ENCODE measurements at regions not wholly inside any gene's neighbourhood (a gene's known extent, or its start where the extent isn't known, plus 50 kb on each side); places are given as distances from the start of the nearest gene placed in this dataset.

DNA sequence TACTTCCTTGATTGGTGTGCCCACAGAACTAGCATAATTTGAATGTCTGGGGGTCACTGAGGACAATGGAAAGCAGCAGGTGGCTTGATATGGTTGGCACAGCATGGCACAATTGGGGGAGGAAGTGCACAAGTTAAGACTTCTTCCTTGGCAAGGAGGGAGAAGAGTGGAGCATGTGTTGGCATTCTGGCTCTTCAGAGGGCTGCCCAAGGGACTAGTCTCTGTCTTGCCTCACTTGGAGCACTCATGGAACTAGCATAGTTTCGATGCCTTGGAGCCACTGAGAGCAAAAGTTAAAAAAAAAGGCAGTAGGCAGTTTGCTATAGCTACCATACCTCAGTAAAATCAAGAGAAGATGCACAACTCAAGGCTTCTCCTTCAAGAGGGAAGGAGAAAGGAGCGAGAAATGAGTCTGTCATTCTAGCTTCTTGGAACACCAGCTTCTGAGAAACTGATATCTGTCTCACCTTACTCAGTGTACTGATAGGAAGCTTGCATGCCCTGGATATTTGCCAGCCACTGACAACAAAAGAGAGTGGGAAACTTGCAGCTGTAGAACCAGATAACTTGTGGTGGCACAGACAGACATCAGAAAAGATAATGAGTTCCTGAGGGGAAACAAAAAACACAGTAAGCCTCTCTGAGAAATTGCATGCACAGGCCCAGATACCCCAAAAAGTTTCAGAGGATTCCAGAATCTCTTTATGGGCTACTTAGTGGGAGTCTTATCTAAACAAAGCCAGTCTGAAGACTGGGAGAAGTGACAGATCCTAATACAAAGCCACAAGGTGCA lies 207.5 kb upstream of the SAMSN1 start:
- Mint-ChIP-seq H3K27me3 (peaks cover 1 to 9% of the 10 kb centered on the region in 2 donors), H3K27ac (no peak overlapping the region), H3K36me3 (no peaks in the 10 kb centered on the region), H3K4me1 (no peaks in the 10 kb centered on the region), H3K4me3 (no peak overlapping the region), H3K9me3 (no peaks in the 10 kb centered on the region)
- Histone ChIP-seq H3K27me3 (ENCODE audit: insufficient read depth, low read length, poor library complexity, severe bottlenecking) (no peaks in the 10 kb centered on the region), H3K4me1 (ENCODE audit: insufficient read depth, low read length) (no peaks in the 10 kb centered on the region), H3K36me3 (ENCODE audit: insufficient read depth, low read length) (no peaks in the 10 kb centered on the region), H3K9me3 (ENCODE audit: low read length) (no peaks in the 10 kb centered on the region), H3K4me3 (ENCODE audit: low read length) (no peak overlapping the region), H3K27ac (ENCODE audit: low read depth, low read length) (peak overlapping the region; percentile 76)
- ChIA-PET CTCF (interaction anchor here (0.7 to 1.1 kb wide), 2 partner anchors 16 to 20 kb away, joined by 3 read pairs; no protein-coding TSS in a partner anchor), POLR2A (no interaction called here)
- no peak for DNase-seq

GRCh38 chr21:14753069-14753465 lies 207.0 kb upstream of the SAMSN1 start:
- no peak overlapping the region for H3K4me3 ChIP-seq (ENCODE audit: low read length)
- Mint-ChIP-seq H3K27ac (no peak overlapping the region), H3K4me1 (no peaks in the 10 kb centered on the region), H3K4me3 (no peak overlapping the region), H3K36me3 (no peaks in the 10 kb centered on the region), H3K27me3 (peaks cover 1 to 12% of the 10 kb centered on the region in 2 donors), H3K9me3 (no peaks in the 10 kb centered on the region)
- H3K27me3 ChIP-seq (ENCODE audit: insufficient read depth, low read length, poor library complexity, severe bottlenecking): no peaks in the 10 kb centered on the region
- no peaks in the 10 kb centered on the region for H3K36me3 ChIP-seq (ENCODE audit: insufficient read depth, low read length)
- no peaks in the 10 kb centered on the region for H3K4me1 ChIP-seq (ENCODE audit: insufficient read depth, low read length)
- POLR2A ChIA-PET: no interaction called here
- peak overlapping the region; percentile 76 for H3K27ac ChIP-seq (ENCODE audit: low read depth, low read length)
- no peak for DNase-seq
- H3K9me3 ChIP-seq (ENCODE audit: low read length): no peaks in the 10 kb centered on the region
- CTCF ChIA-PET: interaction anchor here (1.1 kb wide), 1 partner anchor 15 kb away, joined by 3 read pairs; no protein-coding TSS in a partner anchor

DNA sequence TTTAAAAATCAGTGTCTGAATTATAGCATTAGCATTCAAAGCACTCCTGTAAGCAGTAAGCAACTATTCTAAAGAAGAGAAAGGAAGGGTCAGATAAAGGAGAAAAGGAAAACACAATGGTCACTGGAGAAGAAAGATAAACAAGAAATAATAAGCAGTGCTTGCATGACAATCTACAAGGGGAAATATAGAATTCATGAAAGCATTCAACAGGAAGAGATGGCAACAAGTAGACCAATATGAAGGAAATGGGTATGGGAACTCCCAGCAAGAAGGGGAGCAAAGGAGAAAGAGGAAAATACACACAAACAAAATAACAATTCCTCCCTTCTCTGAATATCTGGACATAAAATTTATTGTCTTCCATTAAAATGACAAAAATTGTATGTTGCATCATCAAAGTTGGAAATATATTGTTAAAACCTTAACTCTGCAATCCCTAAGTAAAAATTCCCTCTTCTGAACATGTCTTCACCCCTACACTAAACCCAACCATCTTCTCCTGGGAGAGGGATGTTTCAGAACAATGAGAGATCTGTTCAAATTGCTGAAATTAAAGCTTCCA lies 206.3 kb upstream of the SAMSN1 start:
- Mint-ChIP-seq H3K36me3 (no peaks in the 10 kb centered on the region), H3K4me3 (no peak overlapping the region), H3K4me1 (no peaks in the 10 kb centered on the region), H3K9me3 (no peaks in the 10 kb centered on the region), H3K27me3 (peaks cover 1 to 12% of the 10 kb centered on the region in 2 donors), H3K27ac (no peak overlapping the region)
- H3K36me3 ChIP-seq (ENCODE audit: insufficient read depth, low read length): no peaks in the 10 kb centered on the region
- no peaks in the 10 kb centered on the region for H3K27me3 ChIP-seq (ENCODE audit: insufficient read depth, low read length, poor library complexity, severe bottlenecking)
- no peak overlapping the region for H3K4me3 ChIP-seq (ENCODE audit: low read length)
- no peaks in the 10 kb centered on the region for H3K9me3 ChIP-seq (ENCODE audit: low read length)
- POLR2A ChIA-PET: no interaction called here
- peak overlapping the region; percentile 76 for H3K27ac ChIP-seq (ENCODE audit: low read depth, low read length)
- H3K4me1 ChIP-seq (ENCODE audit: insufficient read depth, low read length): no peaks in the 10 kb centered on the region
- no peak for DNase-seq
- CTCF ChIA-PET: interaction anchor here (1.1 kb wide), 1 partner anchor 15 kb away, joined by 3 read pairs; no protein-coding TSS in a partner anchor

DNA sequence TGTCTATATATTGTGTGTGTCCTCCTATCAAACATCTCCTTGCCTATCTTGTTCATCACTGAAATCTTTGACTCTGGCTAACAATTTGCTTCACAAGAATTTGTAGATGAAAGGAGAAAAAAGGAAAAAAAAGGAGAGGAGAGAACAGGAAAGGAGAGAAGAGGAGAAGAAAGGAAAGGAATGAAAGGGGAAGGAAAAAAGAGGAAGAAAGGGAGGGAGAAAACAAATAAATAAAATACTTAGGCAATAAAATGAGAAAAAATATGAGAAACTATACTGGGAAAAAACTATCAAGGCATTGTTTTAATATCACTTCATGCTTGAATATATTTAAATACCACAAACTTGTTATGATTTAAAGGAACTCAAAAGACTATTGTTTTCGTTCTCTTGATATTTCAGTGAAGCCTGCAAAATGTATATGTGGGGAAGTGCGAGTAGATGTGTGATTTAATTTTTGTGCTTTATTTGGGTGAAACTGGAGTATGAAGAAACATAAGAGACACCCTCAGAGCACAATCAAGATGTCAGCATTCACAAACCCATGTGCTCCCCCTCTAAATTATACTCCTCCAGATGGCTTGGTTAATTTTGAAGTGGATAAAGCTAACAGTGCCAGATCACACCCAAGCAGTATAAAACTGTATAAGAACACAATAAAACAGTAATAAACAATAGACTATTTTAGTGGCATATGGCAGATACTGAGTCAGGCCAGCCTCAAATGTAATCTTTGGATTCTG lies 205.7 kb upstream of the SAMSN1 start:
- CTCF ChIA-PET: no interaction called here
- Mint-ChIP-seq H3K4me3 (no peak overlapping the region), H3K27ac (peak overlapping the region in 2 of 8 donors; percentile 21 to 31), H3K9me3 (no peaks in the 10 kb centered on the region), H3K4me1 (no peaks in the 10 kb centered on the region), H3K36me3 (no peaks in the 10 kb centered on the region), H3K27me3 (peaks cover 1 to 16% of the 10 kb centered on the region in 2 donors)
- Histone ChIP-seq H3K27ac (ENCODE audit: low read depth, low read length) (peak overlapping the region; percentile 76), H3K36me3 (ENCODE audit: insufficient read depth, low read length) (no peaks in the 10 kb centered on the region), H3K9me3 (ENCODE audit: low read length) (no peaks in the 10 kb centered on the region), H3K27me3 (ENCODE audit: insufficient read depth, low read length, poor library complexity, severe bottlenecking) (no peaks in the 10 kb centered on the region), H3K4me1 (ENCODE audit: insufficient read depth, low read length) (no peaks in the 10 kb centered on the region), H3K4me3 (ENCODE audit: low read length) (no peak overlapping the region)
- DNase-seq: no peak
- POLR2A ChIA-PET: interaction anchor here (0.6 kb wide), 1 partner anchor 9 kb away, joined by 3 read pairs; no protein-coding TSS in a partner anchor

DNA sequence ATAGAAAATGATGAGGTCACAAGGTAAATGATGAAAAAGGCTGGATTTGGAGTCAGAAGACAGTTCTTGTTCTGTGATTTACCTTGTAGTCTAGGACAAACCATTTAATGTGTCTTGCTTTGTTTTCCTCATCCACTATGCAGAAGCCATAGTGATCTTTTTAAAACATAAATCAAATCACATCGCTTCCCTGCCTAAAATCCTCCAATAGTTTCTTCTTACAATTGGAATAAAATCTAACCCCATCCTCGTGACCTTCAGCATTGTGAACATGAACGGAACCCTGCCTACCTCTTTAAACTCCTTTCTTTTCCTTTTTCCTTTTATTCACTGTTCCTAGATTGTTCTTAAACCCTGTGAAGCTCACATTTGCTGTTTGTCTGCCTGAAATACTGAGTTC lies 204.9 kb upstream of the SAMSN1 start:
- ChIA-PET POLR2A (interaction anchor here (0.6 kb wide), 1 partner anchor 9 kb away, joined by 3 read pairs; no protein-coding TSS in a partner anchor), CTCF (no interaction called here)
- Mint-ChIP-seq H3K4me3 (no peak overlapping the region), H3K9me3 (no peaks in the 10 kb centered on the region), H3K27me3 (peaks cover 1 to 20% of the 10 kb centered on the region in 2 donors), H3K27ac (no peak overlapping the region), H3K36me3 (no peaks in the 10 kb centered on the region), H3K4me1 (no peaks in the 10 kb centered on the region)
- no peak overlapping the region for H3K4me3 ChIP-seq (ENCODE audit: low read length)
- no peak for DNase-seq
- H3K4me1 ChIP-seq (ENCODE audit: insufficient read depth, low read length): no peaks in the 10 kb centered on the region
- H3K9me3 ChIP-seq (ENCODE audit: low read length): no peaks in the 10 kb centered on the region
- peak overlapping the region; percentile 47 for H3K27ac ChIP-seq (ENCODE audit: low read depth, low read length)
- no peaks in the 10 kb centered on the region for H3K36me3 ChIP-seq (ENCODE audit: insufficient read depth, low read length)
- no peaks in the 10 kb centered on the region for H3K27me3 ChIP-seq (ENCODE audit: insufficient read depth, low read length, poor library complexity, severe bottlenecking)

DNA sequence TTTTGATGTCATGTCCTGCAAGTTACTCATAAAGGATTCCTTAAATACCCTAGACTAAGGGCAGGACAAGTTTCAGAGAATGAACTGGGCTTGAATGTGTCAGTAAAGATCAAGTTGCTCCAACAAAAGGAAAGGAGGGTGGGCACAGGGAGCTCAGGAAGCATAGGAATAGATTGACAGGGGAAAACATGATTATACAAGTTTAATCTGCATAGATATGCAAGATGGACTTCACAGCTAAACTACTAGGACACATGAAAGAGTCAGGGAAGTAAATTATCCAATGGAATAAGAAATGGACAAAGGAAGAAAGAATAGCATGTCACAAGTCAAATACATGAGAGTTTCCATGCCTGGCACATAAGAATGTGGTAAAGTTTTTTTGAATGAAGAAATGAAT lies 203.9 kb upstream of the SAMSN1 start:
- no peak for DNase-seq
- no peak overlapping the region for H3K4me3 Mint-ChIP-seq
- POLR2A ChIA-PET: no interaction called here
- Histone ChIP-seq H3K4me1 (ENCODE audit: insufficient read depth, low read length) (no peaks in the 10 kb centered on the region), H3K9me3 (ENCODE audit: low read length) (no peaks in the 10 kb centered on the region), H3K4me3 (ENCODE audit: low read length) (no peak overlapping the region), H3K27me3 (ENCODE audit: insufficient read depth, low read length, poor library complexity, severe bottlenecking) (no peaks in the 10 kb centered on the region), H3K36me3 (ENCODE audit: insufficient read depth, low read length) (no peaks in the 10 kb centered on the region), H3K27ac (ENCODE audit: low read depth, low read length) (peak overlapping the region; percentile 47)
- peaks cover 1 to 23% of the 10 kb centered on the region in 2 donors for H3K27me3 Mint-ChIP-seq
- no peaks in the 10 kb centered on the region for H3K36me3 Mint-ChIP-seq
- CTCF ChIA-PET: no interaction called here
- H3K27ac Mint-ChIP-seq: no peak overlapping the region
- no peaks in the 10 kb centered on the region for H3K9me3 Mint-ChIP-seq
- H3K4me1 Mint-ChIP-seq: no peaks in the 10 kb centered on the region

DNA sequence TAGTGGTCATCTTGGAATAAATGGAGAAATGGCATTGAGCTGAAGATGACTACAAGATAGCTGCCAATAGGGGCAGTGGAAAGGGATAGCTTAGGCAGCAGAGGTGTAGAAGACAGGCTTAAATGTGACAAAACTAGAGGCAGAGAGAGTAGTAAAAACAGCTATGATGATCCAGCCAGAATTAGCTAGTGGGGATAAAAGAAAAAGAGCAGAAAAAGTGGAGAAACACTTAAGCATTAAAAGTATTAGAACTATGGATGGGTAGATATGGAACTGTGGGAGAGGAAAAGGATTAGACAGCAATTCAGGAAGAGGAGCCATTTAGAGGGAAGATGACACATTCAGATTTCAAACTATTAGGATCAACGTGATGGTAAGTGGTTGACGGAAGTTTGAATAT lies 202.5 kb upstream of the SAMSN1 start:
- H3K4me3 Mint-ChIP-seq: no peak overlapping the region
- H3K4me3 ChIP-seq (ENCODE audit: low read length): no peak overlapping the region
- H3K27ac Mint-ChIP-seq: no peak overlapping the region
- ChIA-PET POLR2A (no interaction called here), CTCF (interaction anchor here (1.8 kb wide), 1 partner anchor 11 kb away, joined by 5 read pairs; no protein-coding TSS in a partner anchor)
- no peaks in the 10 kb centered on the region for H3K4me1 Mint-ChIP-seq
- H3K9me3 Mint-ChIP-seq: no peaks in the 10 kb centered on the region
- DNase-seq: no peak
- no peaks in the 10 kb centered on the region for H3K27me3 ChIP-seq (ENCODE audit: insufficient read depth, low read length, poor library complexity, severe bottlenecking)
- H3K9me3 ChIP-seq (ENCODE audit: low read length): no peaks in the 10 kb centered on the region
- H3K27me3 Mint-ChIP-seq: peaks cover 1 to 23% of the 10 kb centered on the region in 2 donors
- H3K4me1 ChIP-seq (ENCODE audit: insufficient read depth, low read length): no peaks in the 10 kb centered on the region
- H3K27ac ChIP-seq (ENCODE audit: low read depth, low read length): no peak overlapping the region
- H3K36me3 ChIP-seq (ENCODE audit: insufficient read depth, low read length): no peaks in the 10 kb centered on the region
- H3K36me3 Mint-ChIP-seq: peaks cover 0 to under 1% (median 0%) of the 10 kb centered on the region in 3 donors

DNA sequence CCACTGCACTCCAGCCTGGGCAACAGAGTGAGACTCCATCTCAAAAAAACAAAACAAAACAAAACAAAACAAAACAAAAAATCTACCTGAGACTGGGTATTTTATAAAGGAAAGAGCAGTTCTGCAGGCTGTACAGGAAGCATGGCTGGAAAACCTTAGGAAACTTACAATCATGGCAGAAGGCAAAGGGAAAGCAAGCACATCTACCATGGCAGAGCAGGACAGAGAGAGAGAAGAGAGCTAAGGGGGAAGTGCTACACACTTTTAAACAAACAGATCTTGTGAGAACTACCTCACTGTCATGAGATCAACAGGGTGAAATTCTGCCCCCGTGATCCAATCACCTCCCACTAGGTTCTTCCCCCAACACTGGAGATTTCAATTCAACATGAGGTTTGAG lies 198.3 kb upstream of the SAMSN1 start:
- Mint-ChIP-seq H3K27ac (no peak overlapping the region), H3K4me3 (no peak overlapping the region), H3K27me3 (peaks cover 0 to 23% of the 10 kb centered on the region in 2 donors), H3K36me3 (peaks cover 0 to 1% (median 0%) of the 10 kb centered on the region in 3 donors), H3K9me3 (no peaks in the 10 kb centered on the region), H3K4me1 (no peaks in the 10 kb centered on the region)
- DNase-seq: no peak
- H3K36me3 ChIP-seq (ENCODE audit: insufficient read depth, low read length): no peaks in the 10 kb centered on the region
- H3K4me1 ChIP-seq (ENCODE audit: insufficient read depth, low read length): no peaks in the 10 kb centered on the region
- H3K27ac ChIP-seq (ENCODE audit: low read depth, low read length): no peak overlapping the region
- CTCF ChIA-PET: no interaction called here
- no peaks in the 10 kb centered on the region for H3K9me3 ChIP-seq (ENCODE audit: low read length)
- no peaks in the 10 kb centered on the region for H3K27me3 ChIP-seq (ENCODE audit: insufficient read depth, low read length, poor library complexity, severe bottlenecking)
- no peak overlapping the region for H3K4me3 ChIP-seq (ENCODE audit: low read length)
- POLR2A ChIA-PET: no interaction called here

Measured in CD8-positive, alpha-beta memory T cell (primary cell).